ENCODE measurements at regions not wholly inside any gene's neighbourhood (a gene's known extent, or its start where the extent isn't known, plus 50 kb on each side); places are given as distances from the start of the nearest gene placed in this dataset.

GRCh38 chr2:9770308-9771100 is 72.8 kb upstream of the TAF1B start:
- TF ChIP-seq CTCF (conservative IDR thresholded peaks at IDR 0.05; ENCODE audit: low read length) (peak; percentile 74), EZH2phosphoT487 (IDR thresholded peaks at IDR 0.05; ENCODE audit: borderline replicate concordance) (no peak)
